Thyroid gland (tissue), 4 donors: ENCODE measurements at regions not wholly inside any gene's neighbourhood (a gene's known extent, or its start where the extent isn't known, plus 50 kb on each side); places are given as distances from the start of the nearest gene placed in this dataset.
"Not testable (repeated sequence)": the region's sequence is repeated elsewhere in the genome, so short reads cannot be mapped to it uniquely, and the experiment has no call there.

Experiments
- DNase-seq, 2 donors: peaks; one replicate each; pipeline ENCODE4 v3.0.0-alpha.2; 2019
- H3K27ac ChIP-seq, 3 donors: fragments of 200-600 bp; sonication (generic); 1 replicate in 2 of 3; 2 replicates in 1 of 3; pipeline ENCODE4 v1.5.1; 2016 to 2019; ENCODE audit warnings: mild to moderate bottlenecking in 1 of 3, moderate library complexity in 1 of 3
- H3K27me3 ChIP-seq: fragments of 200-600 bp; sonication (generic); one replicate; pipeline ENCODE4 v1.5.1; 2019
- H3K36me3 ChIP-seq, 2 donors: fragments of 200-600 bp; sonication (generic); one replicate each; pipeline ENCODE4 v1.5.1; 2016 to 2019
- H3K4me1 ChIP-seq, 2 donors: fragments of 200-600 bp; sonication (generic); one replicate each; pipeline ENCODE4 v1.5.1; 2017 to 2019
- H3K4me3 ChIP-seq, 3 donors: fragments of 200-600 bp; sonication (generic); replicated peaks in 1 of 3; 1 replicate in 2 of 3; 2 replicates in 1 of 3; pipeline ENCODE4 v1.5.1; 2016; ENCODE audit warnings: mild to moderate bottlenecking in 1 of 3
- H3K9me3 ChIP-seq: fragments of 200-600 bp; sonication (generic); one replicate; pipeline ENCODE4 v1.5.1; 2017
- POLR2A ChIP-seq, 2 donors: fragments of 450-650 bp; IDR thresholded peaks; one replicate each; pipeline ENCODE4 v1.6.1; 2017; ENCODE audit warnings: antibody characterized with exemption in 2 of 2, mild to moderate bottlenecking in 2 of 2, moderate library complexity in 1 of 2
- WGBS, 2 donors: methylation state at CpG; one replicate each; pipeline ENCODE4 v1.1.5; 2017; 5-methylcytosine and 5-hydroxymethylcytosine counted together
- intact Hi-C: fragments of 100-400 bp; cut with DNase I; formaldehyde crosslinking; loops from one replicate; pipeline ENCODE4 v1.15.1; 2023
- TF ChIP-seq, protein P1 (sequence below), 6 experiments: fragments of 200-600 bp in 3 of 6; fragments of 450-650 bp in 3 of 6; sonication (generic) in 3 of 6; IDR thresholded peaks; one replicate each; pipeline ENCODE4 v1.5.1; 2016 to 2019; ENCODE audit warnings: antibody characterized with exemption in 6 of 6, mild to moderate bottlenecking in 2 of 6, inconsistent platforms in 1 of 6, moderate library complexity in 1 of 6

DNA sequence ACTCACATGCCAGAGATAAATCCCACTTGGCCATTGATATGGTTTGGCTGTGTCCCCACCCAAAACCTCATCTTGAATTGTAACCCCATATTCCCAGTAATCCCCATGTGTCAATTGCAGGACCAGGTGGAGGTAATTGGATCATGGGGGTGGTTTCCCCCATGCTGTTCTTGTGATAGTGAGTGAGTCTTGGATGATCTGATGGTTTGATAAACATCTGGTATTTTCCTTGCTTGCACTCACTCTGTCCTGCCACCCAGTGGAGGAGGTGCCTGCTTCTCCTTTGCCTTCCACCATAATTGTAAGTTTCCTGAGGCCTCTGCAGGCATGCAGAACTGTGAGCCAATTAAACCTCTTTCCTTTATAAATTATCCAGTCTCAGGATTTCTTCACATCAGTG, 50.4 kb upstream of the B3GAT2 start:
- H3K4me3 ChIP-seq, H3K9me3 ChIP-seq, H3K4me1 ChIP-seq, DNase-seq, H3K27ac ChIP-seq, intact Hi-C loops, H3K36me3 ChIP-seq, H3K27me3 ChIP-seq: not testable (repeated sequence)

DNA sequence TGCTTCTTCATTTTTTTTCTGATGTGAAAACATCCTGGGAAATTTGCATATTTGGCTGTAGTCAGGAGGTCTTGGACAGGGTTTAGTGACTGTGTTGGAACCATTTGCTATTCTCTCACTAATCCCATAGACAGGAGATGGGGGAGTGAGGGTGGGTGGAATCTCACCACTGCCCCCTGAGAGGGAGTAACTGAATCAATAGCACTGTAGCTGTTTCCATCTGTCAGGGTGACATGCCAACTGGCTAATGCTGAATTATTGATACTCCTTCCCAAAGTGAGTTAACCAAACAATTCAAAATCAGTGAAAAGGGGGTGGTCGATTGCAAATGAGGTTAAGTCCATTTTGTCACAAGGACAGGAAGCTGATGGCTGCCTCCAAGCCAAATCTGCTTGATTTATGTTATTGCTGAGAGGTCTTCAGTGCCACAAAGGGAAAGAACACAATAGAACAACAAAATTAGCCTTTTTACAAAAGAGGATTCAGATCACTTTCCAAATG, 55.1 kb upstream of the B3GAT2 start:
- Histone ChIP-seq H3K27ac (no peak overlapping the region), H3K9me3 (no peaks in the 10 kb centered on the region), H3K36me3 (no peaks in the 10 kb centered on the region), H3K4me1 (no peaks in the 10 kb centered on the region), H3K27me3 (no peaks in the 10 kb centered on the region), H3K4me3 (no peak overlapping the region)
- no peak for DNase-seq
- intact Hi-C loops: no loop called here
- 45 to 48% methylated on average over 1 of the region's 1 CpG for WGBS, 2 donors
- TF ChIP-seq, protein P1, sequence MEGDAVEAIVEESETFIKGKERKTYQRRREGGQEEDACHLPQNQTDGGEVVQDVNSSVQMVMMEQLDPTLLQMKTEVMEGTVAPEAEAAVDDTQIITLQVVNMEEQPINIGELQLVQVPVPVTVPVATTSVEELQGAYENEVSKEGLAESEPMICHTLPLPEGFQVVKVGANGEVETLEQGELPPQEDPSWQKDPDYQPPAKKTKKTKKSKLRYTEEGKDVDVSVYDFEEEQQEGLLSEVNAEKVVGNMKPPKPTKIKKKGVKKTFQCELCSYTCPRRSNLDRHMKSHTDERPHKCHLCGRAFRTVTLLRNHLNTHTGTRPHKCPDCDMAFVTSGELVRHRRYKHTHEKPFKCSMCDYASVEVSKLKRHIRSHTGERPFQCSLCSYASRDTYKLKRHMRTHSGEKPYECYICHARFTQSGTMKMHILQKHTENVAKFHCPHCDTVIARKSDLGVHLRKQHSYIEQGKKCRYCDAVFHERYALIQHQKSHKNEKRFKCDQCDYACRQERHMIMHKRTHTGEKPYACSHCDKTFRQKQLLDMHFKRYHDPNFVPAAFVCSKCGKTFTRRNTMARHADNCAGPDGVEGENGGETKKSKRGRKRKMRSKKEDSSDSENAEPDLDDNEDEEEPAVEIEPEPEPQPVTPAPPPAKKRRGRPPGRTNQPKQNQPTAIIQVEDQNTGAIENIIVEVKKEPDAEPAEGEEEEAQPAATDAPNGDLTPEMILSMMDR (IDR thresholded peaks at IDR 0.05): no peak
- no peak for TF ChIP-seq POLR2A (IDR thresholded peaks at IDR 0.05)

DNA sequence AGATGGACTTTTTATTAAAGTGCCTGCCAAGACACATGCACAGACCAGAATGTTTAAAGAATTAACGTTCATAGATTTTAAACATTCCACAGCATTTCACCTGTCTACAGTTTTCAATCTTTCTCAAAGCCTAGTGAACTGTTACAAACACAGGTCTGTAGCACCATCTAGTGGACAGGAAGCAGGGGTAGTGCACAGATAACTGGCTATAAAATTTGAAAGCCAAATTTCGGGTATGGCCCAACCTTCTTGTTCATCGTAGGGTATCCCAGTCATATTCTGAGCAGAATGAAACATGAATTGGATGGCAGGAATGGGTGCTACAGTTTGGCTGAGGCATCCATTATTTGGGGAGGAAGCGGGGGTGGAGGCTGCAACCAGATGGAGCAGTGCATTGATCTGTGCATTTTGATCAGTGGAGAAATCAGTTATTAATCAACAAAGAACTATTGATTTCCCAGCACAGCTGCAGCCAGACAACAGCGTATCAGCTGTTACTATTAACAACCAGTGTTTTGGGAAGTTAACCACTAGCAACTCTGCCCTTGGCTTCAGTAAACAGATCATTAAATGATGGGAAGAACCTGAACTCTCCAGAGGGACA, 56.1 kb upstream of the B3GAT2 start:
- DNase-seq: peak in 1 of 2 donors; percentile 9
- Histone ChIP-seq H3K27ac (no peak overlapping the region), H3K4me3 (no peak overlapping the region), H3K27me3 (no peaks in the 10 kb centered on the region), H3K4me1 (no peaks in the 10 kb centered on the region), H3K9me3 (no peaks in the 10 kb centered on the region), H3K36me3 (no peaks in the 10 kb centered on the region)
- intact Hi-C loops: no loop called here
- 19 to 30% methylated on average over 5 of the region's 5 CpGs for WGBS, 2 donors
- no peak for TF ChIP-seq POLR2A (IDR thresholded peaks at IDR 0.05)
- TF ChIP-seq, protein P1 (IDR thresholded peaks at IDR 0.05): peak; percentile 27 to 75 (median 62)

DNA sequence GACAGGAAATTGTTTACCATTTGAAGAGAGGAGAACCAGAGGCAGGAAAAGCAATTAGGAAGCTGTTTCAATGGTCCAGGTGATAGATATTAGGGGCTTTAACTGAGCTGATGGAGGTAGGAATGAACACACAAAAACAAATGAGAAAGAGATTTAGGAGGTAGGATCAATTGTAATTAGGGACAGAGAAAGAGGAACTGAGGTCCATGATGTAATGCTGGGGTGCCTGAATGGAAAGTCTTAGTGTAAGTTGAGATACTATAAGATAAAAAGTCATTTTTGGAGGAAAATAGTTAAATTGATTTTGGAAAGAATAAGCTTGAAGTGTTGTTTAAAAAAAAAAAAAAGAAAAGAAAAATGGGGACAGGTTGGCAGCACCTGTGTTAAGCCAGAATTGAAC, 58.5 kb upstream of the B3GAT2 start:
- Histone ChIP-seq H3K36me3 (no peaks in the 10 kb centered on the region), H3K9me3 (no peaks in the 10 kb centered on the region), H3K4me3 (no peak overlapping the region), H3K4me1 (no peaks in the 10 kb centered on the region), H3K27ac (no peak overlapping the region), H3K27me3 (no peaks in the 10 kb centered on the region)
- DNase-seq: no peak
- intact Hi-C loops: no loop called here
- TF ChIP-seq POLR2A (IDR thresholded peaks at IDR 0.05): no peak
- TF ChIP-seq, protein P1 (IDR thresholded peaks at IDR 0.05): no peak

DNA sequence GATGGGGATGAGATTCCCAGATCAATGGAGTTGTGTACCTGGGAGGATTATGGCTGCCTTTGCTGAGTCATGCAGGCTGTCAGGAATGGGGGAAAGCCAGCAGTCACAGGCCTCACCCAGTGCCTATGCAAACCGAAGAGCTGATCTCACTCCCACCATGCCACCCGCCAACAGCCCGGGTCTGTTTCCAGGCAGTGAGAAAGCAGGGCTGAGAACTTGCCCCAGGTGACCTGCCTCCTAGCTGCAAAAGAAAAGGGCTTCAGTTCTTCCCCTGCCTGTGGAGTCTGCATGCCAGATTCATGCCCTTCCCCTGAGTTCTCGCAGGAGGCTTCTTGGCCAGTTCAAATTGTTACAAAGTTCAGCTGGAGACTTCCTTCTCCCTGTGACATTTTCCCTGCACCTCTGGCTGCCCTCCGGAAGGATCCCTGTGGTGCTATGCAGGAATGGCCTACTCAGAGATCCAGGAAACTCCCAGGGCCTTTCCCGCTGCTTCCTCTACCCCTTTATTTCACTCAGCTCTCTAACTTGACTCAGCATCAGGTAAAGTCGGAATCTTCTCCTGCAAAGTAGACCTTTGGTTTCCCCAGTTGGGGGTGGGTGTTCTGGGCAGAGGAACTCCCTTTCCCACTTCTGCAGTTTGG, 71.5 kb upstream of the B3GAT2 start:
- Histone ChIP-seq H3K36me3 (no peaks in the 10 kb centered on the region), H3K4me3 (no peak overlapping the region), H3K27me3 (no peaks in the 10 kb centered on the region), H3K9me3 (no peaks in the 10 kb centered on the region), H3K27ac (no peak overlapping the region), H3K4me1 (no peaks in the 10 kb centered on the region)
- TF ChIP-seq, protein P1 (IDR thresholded peaks at IDR 0.05): no peak
- TF ChIP-seq POLR2A (IDR thresholded peaks at IDR 0.05): no peak
- intact Hi-C loops: no loop called here
- WGBS, 2 donors: 63 to 86% methylated on average over 7 of the region's 7 CpGs
- no peak for DNase-seq
